ENCODE measurements at regions not wholly inside any gene's neighbourhood (a gene's known extent, or its start where the extent isn't known, plus 50 kb on each side); places are given as distances from the start of the nearest gene placed in this dataset.
"Not testable (repeated sequence)": the region's sequence is repeated elsewhere in the genome, so short reads cannot be mapped to it uniquely, and the experiment has no call there.

DNA sequence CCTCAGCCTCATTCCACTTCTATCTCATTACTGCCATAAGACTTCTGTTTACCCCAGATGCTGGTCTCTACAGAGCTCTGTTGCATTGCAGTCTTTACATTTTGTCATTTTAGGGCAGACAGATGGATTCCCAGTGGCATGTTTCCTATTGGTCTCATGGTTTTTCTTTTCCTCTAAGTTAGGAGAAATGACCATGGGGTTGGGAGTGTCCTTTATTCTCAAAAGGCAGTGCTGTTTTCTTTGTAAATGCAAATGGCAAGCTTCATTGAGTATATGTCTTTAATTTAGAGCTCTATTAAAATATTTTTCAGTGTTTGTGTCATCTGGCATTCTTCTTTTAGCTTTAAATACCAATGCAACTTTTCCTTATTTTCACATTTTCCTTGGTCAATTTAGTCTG, 57.0 kb downstream of the MSTN start:
- 0 out of 2 replicates have a peak, but pooled peaks cover 3% of the 10 kb centered on the region for H3K9me3 ChIP-seq (ENCODE audit: low read length)
- intact Hi-C loops (cut with micrococcal nuclease; ENCODE audit: unreplicated experiment), result no loop called here
- no peak overlapping the region for H3K4me3 ChIP-seq (ENCODE audit: low read depth, low read length, poor library complexity, severe bottlenecking)
- H3K9me2 ChIP-seq (ENCODE audit: insufficient read depth, low read length), result no peaks in the 10 kb centered on the region
- H3K27ac ChIP-seq (ENCODE audit: low read depth, low read length, poor library complexity, severe bottlenecking), result no peak overlapping the region
- H3K4me1 ChIP-seq (ENCODE audit: insufficient read depth, low read length, poor library complexity, severe bottlenecking), result no peaks in the 10 kb centered on the region
- no peaks in the 10 kb centered on the region for H4K20me1 ChIP-seq (ENCODE audit: insufficient read depth, low read length)
- H2AFZ ChIP-seq (ENCODE audit: low read length), result no peak overlapping the region; the same call in 1 of the 2 replicates
- ChIA-PET CTCF (ENCODE audit: unreplicated experiment) (no interaction called here), POLR2A (interaction anchor here (1.0 to 1.3 kb wide), 2 partner anchors 10 to 28 kb away, joined by 4 to 6 read pairs; no protein-coding TSS in a partner anchor)
- no peak overlapping the region for H3K4me2 ChIP-seq (ENCODE audit: low read length)
- DNase-seq (ENCODE audit: low spot score), result no peak
- TF ChIP-seq, protein P1, sequence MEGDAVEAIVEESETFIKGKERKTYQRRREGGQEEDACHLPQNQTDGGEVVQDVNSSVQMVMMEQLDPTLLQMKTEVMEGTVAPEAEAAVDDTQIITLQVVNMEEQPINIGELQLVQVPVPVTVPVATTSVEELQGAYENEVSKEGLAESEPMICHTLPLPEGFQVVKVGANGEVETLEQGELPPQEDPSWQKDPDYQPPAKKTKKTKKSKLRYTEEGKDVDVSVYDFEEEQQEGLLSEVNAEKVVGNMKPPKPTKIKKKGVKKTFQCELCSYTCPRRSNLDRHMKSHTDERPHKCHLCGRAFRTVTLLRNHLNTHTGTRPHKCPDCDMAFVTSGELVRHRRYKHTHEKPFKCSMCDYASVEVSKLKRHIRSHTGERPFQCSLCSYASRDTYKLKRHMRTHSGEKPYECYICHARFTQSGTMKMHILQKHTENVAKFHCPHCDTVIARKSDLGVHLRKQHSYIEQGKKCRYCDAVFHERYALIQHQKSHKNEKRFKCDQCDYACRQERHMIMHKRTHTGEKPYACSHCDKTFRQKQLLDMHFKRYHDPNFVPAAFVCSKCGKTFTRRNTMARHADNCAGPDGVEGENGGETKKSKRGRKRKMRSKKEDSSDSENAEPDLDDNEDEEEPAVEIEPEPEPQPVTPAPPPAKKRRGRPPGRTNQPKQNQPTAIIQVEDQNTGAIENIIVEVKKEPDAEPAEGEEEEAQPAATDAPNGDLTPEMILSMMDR (conservative IDR thresholded peaks at IDR 0.05; ENCODE audit: low read length), result no peak
- no peak for TF ChIP-seq EZH2phosphoT487 (IDR thresholded peaks at IDR 0.05; ENCODE audit: borderline replicate concordance, low read depth, low read length)
- H3K79me2 ChIP-seq (ENCODE audit: insufficient read depth, low read depth, low read length), result no peaks in the 10 kb centered on the region
- BruUV-seq (replicated peaks), result no TSS peak
- H3K36me3 ChIP-seq (ENCODE audit: insufficient read depth, low read length), result no peaks in the 10 kb centered on the region

DNA sequence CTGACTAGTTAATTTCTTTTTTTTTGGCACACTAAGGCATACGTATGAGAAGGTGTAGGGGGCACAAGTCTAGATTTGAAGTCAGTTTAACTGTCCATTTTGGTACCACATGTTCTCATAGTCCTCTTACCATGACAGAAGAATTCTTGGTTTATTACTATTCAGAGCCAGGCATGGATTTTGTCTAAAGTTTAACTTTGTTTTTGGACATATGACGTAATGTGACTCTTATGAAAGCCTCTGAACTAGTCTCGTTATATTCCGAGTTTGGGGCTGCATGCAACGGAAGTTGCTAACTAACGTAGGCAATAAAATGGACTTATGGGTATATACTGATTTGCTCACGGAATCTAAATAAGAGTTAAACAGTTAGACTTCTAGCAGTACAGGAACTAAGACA, 62.9 kb downstream of the MSTN start:
- H3K9me2 ChIP-seq (ENCODE audit: insufficient read depth, low read length), result no peaks in the 10 kb centered on the region
- ChIA-PET POLR2A (interaction anchor here (0.7 kb wide), 1 partner anchor 15 kb away, joined by 3 read pairs; no protein-coding TSS in a partner anchor), CTCF (ENCODE audit: unreplicated experiment) (no interaction called here)
- intact Hi-C loops (cut with micrococcal nuclease; ENCODE audit: unreplicated experiment), result no loop called here
- no TSS peak for BruUV-seq (replicated peaks)
- H3K27ac ChIP-seq (ENCODE audit: low read depth, low read length, poor library complexity, severe bottlenecking), result no peak overlapping the region
- H3K4me3 ChIP-seq (ENCODE audit: low read depth, low read length, poor library complexity, severe bottlenecking), result no peak overlapping the region
- 0 out of 2 replicates have a peak, but pooled peaks cover 6% of the 10 kb centered on the region for H3K9me3 ChIP-seq (ENCODE audit: low read length)
- no peaks in the 10 kb centered on the region for H3K36me3 ChIP-seq (ENCODE audit: insufficient read depth, low read length)
- H4K20me1 ChIP-seq (ENCODE audit: insufficient read depth, low read length), result no peaks in the 10 kb centered on the region
- no peaks in the 10 kb centered on the region for H3K4me1 ChIP-seq (ENCODE audit: insufficient read depth, low read length, poor library complexity, severe bottlenecking)
- H2AFZ ChIP-seq (ENCODE audit: low read length), result no peak overlapping the region
- no peak for TF ChIP-seq EZH2phosphoT487 (IDR thresholded peaks at IDR 0.05; ENCODE audit: borderline replicate concordance, low read depth, low read length)
- TF ChIP-seq, protein P1 (conservative IDR thresholded peaks at IDR 0.05; ENCODE audit: low read length), result no peak
- DNase-seq (ENCODE audit: low spot score), result no peak
- H3K4me2 ChIP-seq (ENCODE audit: low read length), result no peak overlapping the region
- H3K79me2 ChIP-seq (ENCODE audit: insufficient read depth, low read depth, low read length), result no peaks in the 10 kb centered on the region

GRCh38 chr2:189998665-189999064, 63.9 kb downstream of the MSTN start:
- H3K9me3 ChIP-seq (ENCODE audit: low read length); H3K27ac ChIP-seq (ENCODE audit: low read depth, low read length, poor library complexity, severe bottlenecking); H3K36me3 ChIP-seq (ENCODE audit: insufficient read depth, low read length); H3K4me1 ChIP-seq (ENCODE audit: insufficient read depth, low read length, poor library complexity, severe bottlenecking); BruUV-seq (replicated peaks); H3K9me2 ChIP-seq (ENCODE audit: insufficient read depth, low read length); H2AFZ ChIP-seq (ENCODE audit: low read length); intact Hi-C loops (cut with micrococcal nuclease; ENCODE audit: unreplicated experiment); H4K20me1 ChIP-seq (ENCODE audit: insufficient read depth, low read length); DNase-seq (ENCODE audit: low spot score); H3K4me2 ChIP-seq (ENCODE audit: low read length); H3K4me3 ChIP-seq (ENCODE audit: low read depth, low read length, poor library complexity, severe bottlenecking); H3K79me2 ChIP-seq (ENCODE audit: insufficient read depth, low read depth, low read length): not testable (repeated sequence)
- ChIA-PET POLR2A (interaction anchor here (0.7 kb wide), 2 partner anchors 16 to 561 kb away, joined by 3 to 4 read pairs; no protein-coding TSS in a partner anchor), CTCF (ENCODE audit: unreplicated experiment) (interaction anchor here (0.5 kb wide), 1 partner anchor 882 kb away, joined by 3 read pairs; no protein-coding TSS in a partner anchor)

All from OCI-LY7 (cell line).